ENCODE measurements at regions not wholly inside any gene's neighbourhood (a gene's known extent, or its start where the extent isn't known, plus 50 kb on each side); places are given as distances from the start of the nearest gene placed in this dataset.

- H3K36me3 ChIP-seq (replicated peaks in 1 of 2; ENCODE audit: control insufficient read depth in 1 of 2, insufficient read depth in 2 of 2, low read length in 2 of 2), result no peaks in the 10 kb centered on the region
- H3K4me1 ChIP-seq (ENCODE audit: insufficient read depth, low read length), result no peaks in the 10 kb centered on the region
Observed at GRCh38 chr14:101134851-101135433, 231.4 kb upstream of the RTL1 start.

DNA sequence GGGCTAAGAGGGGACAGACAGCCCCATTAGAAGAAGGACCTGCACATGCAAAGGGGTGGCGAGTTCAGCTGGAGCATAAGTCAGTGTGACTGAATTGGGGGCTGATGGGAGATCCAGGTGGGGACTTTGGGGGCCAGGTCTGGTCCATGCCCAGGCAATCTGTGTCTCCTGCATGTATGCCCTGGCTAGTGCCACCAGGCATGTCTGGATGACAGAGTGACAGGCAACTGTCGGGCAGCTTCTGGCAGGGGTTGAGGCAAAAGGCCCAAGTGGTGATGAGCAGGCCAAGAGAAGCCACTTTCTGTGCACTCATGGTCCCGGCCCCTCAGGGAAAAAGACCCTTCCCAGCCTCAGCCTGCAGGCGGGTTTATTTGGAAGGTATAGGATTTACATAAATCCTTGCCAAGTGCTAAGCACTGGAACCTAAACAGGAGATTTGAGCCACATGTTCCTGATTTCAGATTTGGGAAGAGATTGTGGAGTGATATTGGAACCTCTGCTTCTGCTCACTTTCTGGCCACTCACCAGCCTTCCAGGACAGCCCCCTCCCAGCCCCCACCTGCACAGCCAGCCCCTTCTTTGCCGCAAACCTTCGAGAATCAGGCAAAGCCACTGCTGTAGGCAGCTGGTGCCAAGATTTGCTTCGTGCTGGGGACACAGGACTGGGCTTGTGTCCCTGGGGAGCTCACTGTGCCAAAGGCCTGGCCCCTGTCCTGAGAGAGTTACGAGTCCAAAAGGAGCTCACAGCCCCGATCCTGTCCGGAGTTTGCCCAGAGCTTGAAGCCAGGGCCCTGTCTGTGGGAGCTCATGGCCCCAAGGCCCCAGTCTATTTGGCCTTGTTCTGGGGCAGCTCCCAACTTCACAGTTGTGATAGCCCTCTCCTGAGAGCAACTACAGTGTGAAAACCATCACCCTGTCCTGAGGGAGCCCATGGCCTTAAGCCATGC lies 232.5 kb upstream of the RTL1 start:
- ChIA-PET POLR2A (no interaction called here), CTCF (ENCODE audit: low intra/inter-chr PET ratio, low total read pairs) (no interaction called here)
- H4K20me1 ChIP-seq (ENCODE audit: insufficient read depth, low read length), result no peaks in the 10 kb centered on the region
- H3K36me3 ChIP-seq (replicated peaks in 1 of 2; ENCODE audit: control insufficient read depth in 1 of 2, insufficient read depth in 2 of 2, low read length in 2 of 2), result no peaks in the 10 kb centered on the region
- no peak overlapping the region for H3K4me2 ChIP-seq (ENCODE audit: low read depth, low read length)
- peaks cover 7 to 32% of the 10 kb centered on the region in 2 experiments; a peak in 4 of 5 replicates for H3K27me3 ChIP-seq (ENCODE audit: control insufficient read depth in 1 of 2, insufficient read depth in 2 of 2, low read length in 2 of 2)
- in situ Hi-C loops (cut with HindIII; ENCODE audit: extremely low pct_ligation_motif_present, low pct_unique_long_range_greater_than_20kb) (no loop called here), intact Hi-C loops (cut with micrococcal nuclease; ENCODE audit: unreplicated experiment) (no loop called here)
- BruUV-seq (replicated peaks), result no TSS peak
- H3K4me1 ChIP-seq (ENCODE audit: insufficient read depth, low read length), result no peaks in the 10 kb centered on the region
- TF ChIP-seq CBX2 (IDR thresholded peaks at IDR 0.05; ENCODE audit: low read depth, low read length) (no peak), CBX2 (CRISPR knock-in tag; IDR thresholded peaks at IDR 0.05; ENCODE audit: low read depth) (no peak), ARNT2 (CRISPR knock-in tag; IDR thresholded peaks at IDR 0.05; ENCODE audit: low read depth) (no peak), ZNF550 (CRISPR knock-in tag; IDR thresholded peaks at IDR 0.05; ENCODE audit: borderline replicate concordance) (no peak), NCOA2 (CRISPR knock-in tag; IDR thresholded peaks at IDR 0.05) (no peak), SNAPC2 (CRISPR knock-in tag; IDR thresholded peaks at IDR 0.05) (no peak), MLLT10 (CRISPR knock-in tag; IDR thresholded peaks at IDR 0.05) (no peak), KLF16 (CRISPR knock-in tag; IDR thresholded peaks at IDR 0.05) (no peak), ESRRA (CRISPR knock-in tag; IDR thresholded peaks at IDR 0.05; ENCODE audit: low read depth) (no peak), NR3C1 (CRISPR knock-in tag; IDR thresholded peaks at IDR 0.05) (no peak), ZNF530 (CRISPR knock-in tag; IDR thresholded peaks at IDR 0.05; ENCODE audit: low read depth) (no peak)
- TF ChIP-seq, protein P1, sequence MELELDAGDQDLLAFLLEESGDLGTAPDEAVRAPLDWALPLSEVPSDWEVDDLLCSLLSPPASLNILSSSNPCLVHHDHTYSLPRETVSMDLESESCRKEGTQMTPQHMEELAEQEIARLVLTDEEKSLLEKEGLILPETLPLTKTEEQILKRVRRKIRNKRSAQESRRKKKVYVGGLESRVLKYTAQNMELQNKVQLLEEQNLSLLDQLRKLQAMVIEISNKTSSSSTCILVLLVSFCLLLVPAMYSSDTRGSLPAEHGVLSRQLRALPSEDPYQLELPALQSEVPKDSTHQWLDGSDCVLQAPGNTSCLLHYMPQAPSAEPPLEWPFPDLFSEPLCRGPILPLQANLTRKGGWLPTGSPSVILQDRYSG (CRISPR knock-in tag; IDR thresholded peaks at IDR 0.05), result no peak
- H3K9me3 ChIP-seq (ENCODE audit: low read length), result no peaks in the 10 kb centered on the region
- no peak overlapping the region for H3K9ac ChIP-seq (ENCODE audit: insufficient read depth, low read depth, low read length)
- no peak overlapping the region for H2AFZ ChIP-seq (ENCODE audit: low read length)
- no peak for FAIRE-seq
- H3K79me2 ChIP-seq (ENCODE audit: insufficient read depth, low read length), result no peaks in the 10 kb centered on the region
- H3K4me3 ChIP-seq (replicated peaks in 1 of 3; ENCODE audit: insufficient read depth in 1 of 3, low read depth in 2 of 3, low read length in 3 of 3), result no peak overlapping the region
- ATAC-seq, result no peak
- H3K27ac ChIP-seq (ENCODE audit: extremely low read length, insufficient read depth, low read length), result no peak overlapping the region
- WGBS (ENCODE audit: low lambda C conversion rate), result 0% methylated on average over 4 of the region's 10 CpGs
- no peak for DNase-seq (ENCODE audit: low spot score)

More at GRCh38 chr14:101134851-101135433, 231.4 kb upstream of the RTL1 start:
- in situ Hi-C loops (cut with HindIII; ENCODE audit: extremely low pct_ligation_motif_present, low pct_unique_long_range_greater_than_20kb), result no loop called here
- DNase-seq (ENCODE audit: low spot score) (no peak), FAIRE-seq (no peak), ATAC-seq (no peak)
- WGBS (ENCODE audit: low lambda C conversion rate), result 39% methylated on average over 8 of the region's 13 CpGs
- H4K20me1 ChIP-seq (ENCODE audit: insufficient read depth, low read length), result no peaks in the 10 kb centered on the region
- POLR2A ChIA-PET, result no interaction called here
- intact Hi-C loops (cut with micrococcal nuclease; ENCODE audit: unreplicated experiment), result no loop called here
- H3K9ac ChIP-seq (ENCODE audit: insufficient read depth, low read depth, low read length), result no peak overlapping the region
- no peaks in the 10 kb centered on the region for H3K79me2 ChIP-seq (ENCODE audit: insufficient read depth, low read length)
- H3K9me3 ChIP-seq (ENCODE audit: low read length), result no peaks in the 10 kb centered on the region
- BruUV-seq (replicated peaks), result no TSS peak
- no peak overlapping the region for H2AFZ ChIP-seq (ENCODE audit: low read length)
- H3K27ac ChIP-seq (ENCODE audit: extremely low read length, insufficient read depth, low read length), result no peak overlapping the region
- H3K4me2 ChIP-seq (ENCODE audit: low read depth, low read length), result no peak overlapping the region
- H3K27me3 ChIP-seq (ENCODE audit: control insufficient read depth in 1 of 2, insufficient read depth in 2 of 2, low read length in 2 of 2), result peaks cover 7 to 32% of the 10 kb centered on the region in 2 experiments; a peak in 4 of 5 replicates
- no peak overlapping the region for H3K4me3 ChIP-seq (replicated peaks in 1 of 3; ENCODE audit: insufficient read depth in 1 of 3, low read depth in 2 of 3, low read length in 3 of 3)
- TF ChIP-seq RBAK (CRISPR knock-in tag; IDR thresholded peaks at IDR 0.05) (no peak), SP140L (CRISPR knock-in tag; IDR thresholded peaks at IDR 0.05; ENCODE audit: borderline replicate concordance) (no peak), PRMT3 (CRISPR knock-in tag; IDR thresholded peaks at IDR 0.05; ENCODE audit: borderline replicate concordance, low read depth) (no peak), ARNT (IDR thresholded peaks at IDR 0.05) (no peak), ZBTB7B (CRISPR knock-in tag; IDR thresholded peaks at IDR 0.05) (no peak), ZNF678 (CRISPR knock-in tag; IDR thresholded peaks at IDR 0.05) (no peak)
- CTCF ChIA-PET (ENCODE audit: low intra/inter-chr PET ratio, low total read pairs), result no interaction called here
